Osteoblast (primary cell): ENCODE measurements at regions not wholly inside any gene's neighbourhood (a gene's known extent, or its start where the extent isn't known, plus 50 kb on each side); places are given as distances from the start of the nearest gene placed in this dataset.
"Not testable (repeated sequence)": the region's sequence is repeated elsewhere in the genome, so short reads cannot be mapped to it uniquely, and the experiment has no call there.

ENCODE experiments used
- DNase-seq: peaks from one replicate; pipeline ENCODE4 v3.0.0; 2011; ENCODE audit warnings: low spot score, mixed read lengths; ENCODE audit not compliant: insufficient read length; ENCODE audit errors: missing footprints
- H2AFZ ChIP-seq: 2 replicates; pipeline ENCODE4 v1.6.0; 2011; ENCODE audit warnings: mild to moderate bottlenecking, low read length
- H3K27ac ChIP-seq: 2 replicates; pipeline ENCODE4 v1.5.1; 2011; ENCODE audit warnings: mild to moderate bottlenecking, low read depth, low read length, moderate library complexity
- H3K27me3 ChIP-seq: 2 replicates; pipeline ENCODE4 v1.6.0; 2012; ENCODE audit warnings: mild to moderate bottlenecking, control low read depth, inconsistent platforms, low read length, moderate library complexity; ENCODE audit not compliant: insufficient read depth
- H3K36me3 ChIP-seq: 2 replicates; pipeline ENCODE4 v1.5.1; 2011; ENCODE audit warnings: mild to moderate bottlenecking, low read length, control low read depth, moderate library complexity; ENCODE audit not compliant: insufficient read depth
- H3K4me1 ChIP-seq: 2 replicates; pipeline ENCODE4 v1.5.1; 2011; ENCODE audit warnings: mild to moderate bottlenecking, low read length, control low read depth, moderate library complexity; ENCODE audit not compliant: insufficient read depth
- H3K4me2 ChIP-seq: 2 replicates; pipeline ENCODE4 v1.6.0; 2011; ENCODE audit warnings: mild to moderate bottlenecking, low read length; ENCODE audit not compliant: insufficient read depth
- H3K4me3 ChIP-seq: fragments of 200-600 bp; sonication (generic); 3 replicates; pipeline ENCODE4 v1.5.1; 2012; ENCODE audit warnings: mild to moderate bottlenecking, low read length, inconsistent platforms; ENCODE audit not compliant: insufficient read depth
- H3K79me2 ChIP-seq: 2 replicates; pipeline ENCODE4 v1.6.0; 2012; ENCODE audit warnings: mild to moderate bottlenecking, low read length, control low read depth, inconsistent platforms; ENCODE audit not compliant: insufficient read depth
- H3K9me3 ChIP-seq: 2 replicates; pipeline ENCODE4 v1.5.1; 2011; ENCODE audit warnings: low read depth, low read length, control low read depth
- H4K20me1 ChIP-seq: 2 replicates; pipeline ENCODE4 v1.6.0; 2012; ENCODE audit warnings: mild to moderate bottlenecking, low read length, control low read depth; ENCODE audit not compliant: insufficient read depth
- CTCF ChIP-seq: IDR thresholded peaks from 2 replicates; pipeline ENCODE4 v1.5.1; 2011; ENCODE audit warnings: mild to moderate bottlenecking, low read depth, low read length, moderate library complexity; ENCODE audit errors: extremely low read depth

GRCh38 chr9:33662871-33663270, 132.5 kb upstream of the PRSS3 start:
- Histone ChIP-seq H3K4me1 (no peaks in the 10 kb centered on the region), H3K4me2 (no peak overlapping the region), H3K27me3 (peaks cover 12% of the 10 kb centered on the region), H4K20me1 (no peaks in the 10 kb centered on the region), H3K79me2 (no peaks in the 10 kb centered on the region), H3K9me3 (no peaks in the 10 kb centered on the region), H3K36me3 (no peaks in the 10 kb centered on the region), H3K27ac (no peak overlapping the region), H3K4me3 (no peak overlapping the region), H2AFZ (no peak overlapping the region)
- no peak for TF ChIP-seq CTCF
- DNase-seq = no peak

- Histone ChIP-seq H3K4me3 (peak overlapping the region; percentile 71), H2AFZ (peak overlapping the region; percentile 84), H3K4me2 (peak overlapping the region; percentile 76), H3K27me3 (peaks cover 52% of the 10 kb centered on the region)
- not testable (repeated sequence) for H3K9me3 ChIP-seq, H3K4me1 ChIP-seq, DNase-seq, H3K36me3 ChIP-seq, H3K27ac ChIP-seq, H4K20me1 ChIP-seq, H3K79me2 ChIP-seq
These were observed 119.1 kb upstream of the PRSS3 start for GRCh38 chr9:33676194-33676745.

GRCh38 chr9:33676746-33677505, 118.4 kb upstream of the PRSS3 start:
- Histone ChIP-seq H3K36me3 (no peaks in the 10 kb centered on the region), H2AFZ (peak overlapping the region; percentile 84), H3K9me3 (no peaks in the 10 kb centered on the region), H3K4me2 (peak overlapping the region; percentile 76), H3K4me1 (no peaks in the 10 kb centered on the region), H3K4me3 (peak overlapping the region; percentile 71), H3K27me3 (peaks cover 53% of the 10 kb centered on the region), H4K20me1 (no peaks in the 10 kb centered on the region), H3K27ac (no peak overlapping the region), H3K79me2 (no peaks in the 10 kb centered on the region)
- no peak for TF ChIP-seq CTCF
- peak; percentile 77 for DNase-seq

GRCh38 chr9:33677506-33677809, 117.9 kb upstream of the PRSS3 start:
- Histone ChIP-seq H4K20me1 (no peaks in the 10 kb centered on the region), H3K36me3 (no peaks in the 10 kb centered on the region), H3K27ac (no peak overlapping the region), H3K9me3 (no peaks in the 10 kb centered on the region), H3K4me2 (peak overlapping the region; percentile 65), H3K4me3 (peak overlapping the region; percentile 71), H3K27me3 (peaks cover 56% of the 10 kb centered on the region), H2AFZ (peak overlapping the region; percentile 41), H3K4me1 (no peaks in the 10 kb centered on the region), H3K79me2 (no peaks in the 10 kb centered on the region)
- no peak for TF ChIP-seq CTCF
- no peak for DNase-seq
